ENCODE measurements at regions not wholly inside any gene's neighbourhood (a gene's known extent, or its start where the extent isn't known, plus 50 kb on each side); places are given as distances from the start of the nearest gene placed in this dataset.

GRCh38 chr10:64558094-64558835 lies 1037.1 kb downstream of the REEP3 start:
- TF ChIP-seq, protein P1, sequence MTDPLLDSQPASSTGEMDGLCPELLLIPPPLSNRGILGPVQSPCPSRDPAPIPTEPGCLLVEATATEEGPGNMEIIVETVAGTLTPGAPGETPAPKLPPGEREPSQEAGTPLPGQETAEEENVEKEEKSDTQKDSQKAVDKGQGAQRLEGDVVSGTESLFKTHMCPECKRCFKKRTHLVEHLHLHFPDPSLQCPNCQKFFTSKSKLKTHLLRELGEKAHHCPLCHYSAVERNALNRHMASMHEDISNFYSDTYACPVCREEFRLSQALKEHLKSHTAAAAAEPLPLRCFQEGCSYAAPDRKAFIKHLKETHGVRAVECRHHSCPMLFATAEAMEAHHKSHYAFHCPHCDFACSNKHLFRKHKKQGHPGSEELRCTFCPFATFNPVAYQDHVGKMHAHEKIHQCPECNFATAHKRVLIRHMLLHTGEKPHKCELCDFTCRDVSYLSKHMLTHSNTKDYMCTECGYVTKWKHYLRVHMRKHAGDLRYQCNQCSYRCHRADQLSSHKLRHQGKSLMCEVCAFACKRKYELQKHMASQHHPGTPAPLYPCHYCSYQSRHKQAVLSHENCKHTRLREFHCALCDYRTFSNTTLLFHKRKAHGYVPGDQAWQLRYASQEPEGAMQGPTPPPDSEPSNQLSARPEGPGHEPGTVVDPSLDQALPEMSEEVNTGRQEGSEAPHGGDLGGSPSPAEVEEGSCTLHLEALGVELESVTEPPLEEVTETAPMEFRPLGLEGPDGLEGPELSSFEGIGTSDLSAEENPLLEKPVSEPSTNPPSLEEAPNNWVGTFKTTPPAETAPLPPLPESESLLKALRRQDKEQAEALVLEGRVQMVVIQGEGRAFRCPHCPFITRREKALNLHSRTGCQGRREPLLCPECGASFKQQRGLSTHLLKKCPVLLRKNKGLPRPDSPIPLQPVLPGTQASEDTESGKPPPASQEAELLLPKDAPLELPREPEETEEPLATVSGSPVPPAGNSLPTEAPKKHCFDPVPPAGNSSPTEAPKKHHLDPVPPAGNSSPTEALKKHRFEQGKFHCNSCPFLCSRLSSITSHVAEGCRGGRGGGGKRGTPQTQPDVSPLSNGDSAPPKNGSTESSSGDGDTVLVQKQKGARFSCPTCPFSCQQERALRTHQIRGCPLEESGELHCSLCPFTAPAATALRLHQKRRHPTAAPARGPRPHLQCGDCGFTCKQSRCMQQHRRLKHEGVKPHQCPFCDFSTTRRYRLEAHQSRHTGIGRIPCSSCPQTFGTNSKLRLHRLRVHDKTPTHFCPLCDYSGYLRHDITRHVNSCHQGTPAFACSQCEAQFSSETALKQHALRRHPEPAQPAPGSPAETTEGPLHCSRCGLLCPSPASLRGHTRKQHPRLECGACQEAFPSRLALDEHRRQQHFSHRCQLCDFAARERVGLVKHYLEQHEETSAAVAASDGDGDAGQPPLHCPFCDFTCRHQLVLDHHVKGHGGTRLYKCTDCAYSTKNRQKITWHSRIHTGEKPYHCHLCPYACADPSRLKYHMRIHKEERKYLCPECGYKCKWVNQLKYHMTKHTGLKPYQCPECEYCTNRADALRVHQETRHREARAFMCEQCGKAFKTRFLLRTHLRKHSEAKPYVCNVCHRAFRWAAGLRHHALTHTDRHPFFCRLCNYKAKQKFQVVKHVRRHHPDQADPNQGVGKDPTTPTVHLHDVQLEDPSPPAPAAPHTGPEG (CRISPR knock-in tag; IDR thresholded peaks at IDR 0.05) = no peak
- TF ChIP-seq MAFK (conservative IDR thresholded peaks at IDR 0.05 in 1 of 2, IDR thresholded peaks at IDR 0.05 in 1 of 2; ENCODE audit: low read length in 2 of 2) (peak; percentile 67 to 80), MAFF (IDR thresholded peaks at IDR 0.05; ENCODE audit: low read depth, low read length) (peak; percentile 74)
- DNase-seq (ENCODE audit: low spot score) = no peak
- no peaks in the 10 kb centered on the region for H3K9me3 ChIP-seq (ENCODE audit: low read length)
- ATAC-seq = no peak
- intact Hi-C loops (cut with micrococcal nuclease; ENCODE audit: unreplicated experiment) (no loop called here), in situ Hi-C loops (cut with HindIII; ENCODE audit: extremely low pct_ligation_motif_present, low pct_unique_long_range_greater_than_20kb) (no loop called here)
- ChIA-PET POLR2A (no interaction called here), CTCF (ENCODE audit: low intra/inter-chr PET ratio, low total read pairs) (no interaction called here)
- no peaks in the 10 kb centered on the region for H3K36me3 ChIP-seq (replicated peaks in 1 of 2; ENCODE audit: control insufficient read depth in 1 of 2, insufficient read depth in 2 of 2, low read length in 2 of 2)
- 3% methylated on average over 5 of the region's 5 CpGs for WGBS (ENCODE audit: low lambda C conversion rate)
- H4K20me1 ChIP-seq (ENCODE audit: insufficient read depth, low read length) = no peaks in the 10 kb centered on the region
- FAIRE-seq = no peak
- H3K4me2 ChIP-seq (ENCODE audit: low read depth, low read length) = no peak overlapping the region
- no peaks in the 10 kb centered on the region for H3K27me3 ChIP-seq (ENCODE audit: control insufficient read depth in 1 of 2, insufficient read depth in 2 of 2, low read length in 2 of 2)
- no TSS peak for BruUV-seq (replicated peaks)
- no peaks in the 10 kb centered on the region for H3K79me2 ChIP-seq (ENCODE audit: insufficient read depth, low read length)
- H3K4me3 ChIP-seq (replicated peaks in 1 of 3; ENCODE audit: insufficient read depth in 1 of 3, low read depth in 2 of 3, low read length in 3 of 3) = no peak overlapping the region
- H3K9ac ChIP-seq (ENCODE audit: insufficient read depth, low read depth, low read length) = no peak overlapping the region
- no peak overlapping the region for H2AFZ ChIP-seq (ENCODE audit: low read length)
- H3K4me1 ChIP-seq (ENCODE audit: insufficient read depth, low read length) = no peaks in the 10 kb centered on the region
- H3K27ac ChIP-seq (ENCODE audit: extremely low read length, insufficient read depth, low read length) = no peak overlapping the region

Data from HepG2 (cell line).